Progenitor cell of endocrine pancreas (in vitro differentiated cells): ENCODE measurements at regions not wholly inside any gene's neighbourhood (a gene's known extent, or its start where the extent isn't known, plus 50 kb on each side); places are given as distances from the start of the nearest gene placed in this dataset.
A peak's percentile ranks its signal among the peaks of the same experiment; 100 is the strongest.

ENCODE experiments used
- DNase-seq: peaks from one replicate; pipeline ENCODE4 v3.0.0; 2021; ENCODE audit warnings: low spot score; ENCODE audit not compliant: unreplicated experiment
- H3K27ac Mint-ChIP-seq: 2 replicates; pipeline ENCODE4 v1.8.0; 2021; ENCODE audit warnings: mild to moderate bottlenecking, moderate library complexity, mixed read lengths
- H3K27me3 Mint-ChIP-seq: 2 replicates; pipeline ENCODE4 v1.8.0; 2021; ENCODE audit warnings: mixed read lengths
- H3K36me3 Mint-ChIP-seq: 2 replicates; pipeline ENCODE4 v1.8.0; 2022; ENCODE audit warnings: mixed read lengths; ENCODE audit not compliant: insufficient read depth
- H3K4me1 Mint-ChIP-seq: 2 replicates; pipeline ENCODE4 v1.8.0; 2021; ENCODE audit warnings: low read depth, mixed read lengths
- H3K4me3 Mint-ChIP-seq: 2 replicates; pipeline ENCODE4 v1.8.0; 2021; ENCODE audit warnings: low read depth, mild to moderate bottlenecking, moderate library complexity, mixed read lengths
- H3K9me3 Mint-ChIP-seq: 2 replicates; pipeline ENCODE4 v1.8.0; 2021; ENCODE audit warnings: low read depth, mixed read lengths
- TF ChIP-seq, protein P1 (sequence below): fragments of 200-600 bp; sonication (generic); IDR thresholded peaks from one replicate; pipeline ENCODE4 v1.5.0; 2021; ENCODE audit warnings: antibody characterized with exemption, mild to moderate bottlenecking; ENCODE audit not compliant: unreplicated experiment

DNA sequence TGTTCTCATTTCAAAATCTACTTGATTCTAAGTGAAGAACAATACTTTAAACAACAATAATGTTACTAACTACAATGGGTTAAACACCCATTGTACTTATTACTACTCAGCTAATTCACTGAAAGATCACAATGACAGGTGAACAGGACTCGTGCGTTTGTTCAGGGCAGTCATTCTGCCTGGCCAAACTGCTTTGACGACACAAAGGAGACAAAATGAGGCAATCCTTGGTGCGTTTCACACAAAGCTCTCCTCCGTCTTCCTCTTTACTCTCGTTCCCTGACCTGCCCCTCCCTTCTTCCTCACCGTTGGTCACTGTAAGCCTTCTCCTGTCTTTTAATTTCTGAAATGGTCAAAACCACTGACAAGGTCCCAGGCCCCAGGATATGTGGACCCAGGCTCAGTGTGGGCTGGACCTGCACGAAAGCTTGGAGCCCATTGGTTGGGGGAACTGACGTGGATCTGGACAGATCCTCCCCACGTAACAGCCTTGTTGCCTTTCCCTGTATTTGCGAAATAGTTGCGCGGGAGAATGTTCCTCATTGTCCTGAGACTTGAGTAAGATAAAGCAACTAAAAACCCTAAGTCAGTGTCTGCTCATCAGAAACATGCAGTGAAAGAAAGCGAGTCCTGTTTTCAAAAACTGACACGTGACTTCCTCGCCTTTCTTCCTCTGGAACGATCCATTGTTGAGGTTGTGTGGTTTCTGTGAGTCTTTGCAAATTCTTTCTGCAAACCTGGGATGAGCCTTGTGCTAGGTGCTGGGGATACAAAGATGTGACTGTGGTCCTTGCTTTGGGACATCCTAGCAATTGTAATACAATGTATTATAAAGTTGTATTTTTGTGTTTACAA, 147.1 kb upstream of the RGMA start:
- TF ChIP-seq, protein P1, sequence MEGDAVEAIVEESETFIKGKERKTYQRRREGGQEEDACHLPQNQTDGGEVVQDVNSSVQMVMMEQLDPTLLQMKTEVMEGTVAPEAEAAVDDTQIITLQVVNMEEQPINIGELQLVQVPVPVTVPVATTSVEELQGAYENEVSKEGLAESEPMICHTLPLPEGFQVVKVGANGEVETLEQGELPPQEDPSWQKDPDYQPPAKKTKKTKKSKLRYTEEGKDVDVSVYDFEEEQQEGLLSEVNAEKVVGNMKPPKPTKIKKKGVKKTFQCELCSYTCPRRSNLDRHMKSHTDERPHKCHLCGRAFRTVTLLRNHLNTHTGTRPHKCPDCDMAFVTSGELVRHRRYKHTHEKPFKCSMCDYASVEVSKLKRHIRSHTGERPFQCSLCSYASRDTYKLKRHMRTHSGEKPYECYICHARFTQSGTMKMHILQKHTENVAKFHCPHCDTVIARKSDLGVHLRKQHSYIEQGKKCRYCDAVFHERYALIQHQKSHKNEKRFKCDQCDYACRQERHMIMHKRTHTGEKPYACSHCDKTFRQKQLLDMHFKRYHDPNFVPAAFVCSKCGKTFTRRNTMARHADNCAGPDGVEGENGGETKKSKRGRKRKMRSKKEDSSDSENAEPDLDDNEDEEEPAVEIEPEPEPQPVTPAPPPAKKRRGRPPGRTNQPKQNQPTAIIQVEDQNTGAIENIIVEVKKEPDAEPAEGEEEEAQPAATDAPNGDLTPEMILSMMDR = no peak
- Mint-ChIP-seq H3K36me3 (no peaks in the 10 kb centered on the region), H3K27ac (peak overlapping the region; percentile 68), H3K4me3 (peak overlapping the region; percentile 55), H3K4me1 (peaks cover 6% of the 10 kb centered on the region), H3K9me3 (peaks cover 3% of the 10 kb centered on the region), H3K27me3 (peaks cover 41% of the 10 kb centered on the region)
- DNase-seq = no peak

DNA sequence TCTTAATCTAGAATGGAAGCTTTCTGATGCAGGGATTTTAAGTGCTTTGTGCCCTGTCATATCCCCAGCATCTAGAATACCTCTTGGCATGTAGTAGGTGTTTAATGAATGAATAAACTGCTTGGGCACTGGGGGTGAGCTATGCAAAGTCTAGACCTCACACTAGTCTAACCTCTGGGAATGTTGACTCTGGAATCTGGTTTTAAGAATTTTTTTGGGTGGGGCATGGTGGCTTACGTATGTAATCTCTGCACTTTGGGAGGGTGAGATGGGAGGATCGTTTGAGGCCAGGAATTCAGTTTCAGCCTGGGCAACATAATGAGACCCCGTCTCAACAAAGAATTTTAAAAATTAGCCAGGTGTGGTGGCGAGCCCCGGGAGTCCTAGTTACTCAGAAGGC, 146.3 kb upstream of the RGMA start:
- Mint-ChIP-seq H3K27me3 (peaks cover 46% of the 10 kb centered on the region), H3K4me3 (no peak overlapping the region), H3K27ac (no peak overlapping the region), H3K36me3 (no peaks in the 10 kb centered on the region), H3K9me3 (peaks cover 3% of the 10 kb centered on the region), H3K4me1 (peaks cover 6% of the 10 kb centered on the region)
- TF ChIP-seq, protein P1 = no peak
- DNase-seq = no peak

DNA sequence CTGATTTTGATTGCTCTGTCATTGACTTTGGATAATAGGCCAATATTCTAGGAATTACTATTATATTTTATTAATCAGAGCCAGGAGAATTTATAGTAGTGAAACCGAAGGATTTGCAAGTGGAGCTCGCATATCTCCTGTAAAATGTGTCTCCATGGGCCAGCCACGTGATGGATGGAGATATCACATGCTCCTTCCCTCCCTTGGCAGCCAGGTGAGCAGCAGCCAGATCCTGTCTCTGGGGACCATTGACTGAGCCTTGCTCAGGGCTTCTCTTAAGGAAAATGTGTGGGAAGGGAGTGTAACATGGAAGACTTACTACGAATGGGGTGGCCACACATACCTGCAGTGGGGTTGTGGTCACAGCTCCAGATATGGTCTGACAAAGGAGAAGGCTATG, 144.7 kb upstream of the RGMA start:
- H3K9me3 Mint-ChIP-seq = peaks cover 6% of the 10 kb centered on the region
- H3K27ac Mint-ChIP-seq = no peak overlapping the region
- H3K4me1 Mint-ChIP-seq = peaks cover 6% of the 10 kb centered on the region
- no peak for DNase-seq
- no peak overlapping the region for H3K4me3 Mint-ChIP-seq
- H3K27me3 Mint-ChIP-seq = peaks cover 39% of the 10 kb centered on the region
- TF ChIP-seq, protein P1 = no peak
- no peaks in the 10 kb centered on the region for H3K36me3 Mint-ChIP-seq

DNA sequence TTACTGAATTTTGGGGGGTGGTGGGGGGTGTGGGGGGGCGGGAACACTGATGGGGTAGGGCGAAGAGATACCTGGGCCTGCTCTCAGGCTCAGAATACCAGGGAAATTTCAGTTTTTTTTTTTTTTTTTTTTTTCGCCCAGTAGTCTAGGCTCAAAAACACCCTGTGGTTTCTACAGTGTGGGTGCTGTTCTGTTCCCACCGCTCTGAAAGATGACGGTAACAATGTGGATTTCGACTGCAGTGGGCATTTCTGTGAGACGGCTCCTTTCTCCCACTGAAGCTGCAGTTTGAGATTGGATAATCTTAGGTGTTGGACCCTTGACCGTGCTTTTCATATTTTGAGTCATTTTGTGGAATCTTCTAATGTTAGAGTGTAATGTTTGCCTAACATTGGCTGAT, 143.8 kb upstream of the RGMA start:
- no peak overlapping the region for H3K4me3 Mint-ChIP-seq
- peaks cover 3% of the 10 kb centered on the region for H3K9me3 Mint-ChIP-seq
- H3K4me1 Mint-ChIP-seq = peaks cover 6% of the 10 kb centered on the region
- no peak overlapping the region for H3K27ac Mint-ChIP-seq
- peaks cover 30% of the 10 kb centered on the region for H3K27me3 Mint-ChIP-seq
- TF ChIP-seq, protein P1 = no peak
- no peak for DNase-seq
- no peaks in the 10 kb centered on the region for H3K36me3 Mint-ChIP-seq

DNA sequence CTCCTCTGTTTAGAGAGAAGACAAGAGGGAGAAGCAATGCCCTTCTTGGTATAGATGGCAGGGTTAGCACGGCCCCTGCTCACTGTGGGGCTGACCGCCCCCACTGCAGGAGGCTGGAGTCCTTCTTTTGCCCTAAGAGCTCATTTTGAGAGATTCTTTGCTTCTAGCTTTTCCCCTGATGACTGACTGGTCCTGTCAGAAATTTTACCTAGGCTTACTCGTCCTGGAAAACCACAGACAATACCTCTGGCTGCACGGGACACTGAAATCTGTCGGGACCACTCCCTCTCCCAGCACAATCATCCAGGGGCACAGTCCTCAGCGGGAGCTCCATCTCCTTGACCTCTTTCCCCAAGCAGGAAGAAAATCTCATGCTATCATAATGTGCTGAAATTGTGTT, 143.0 kb upstream of the RGMA start:
- TF ChIP-seq, protein P1 = no peak
- Mint-ChIP-seq H3K27me3 (peaks cover 27% of the 10 kb centered on the region), H3K27ac (no peak overlapping the region), H3K4me3 (no peak overlapping the region), H3K9me3 (peaks cover 3% of the 10 kb centered on the region), H3K4me1 (peaks cover 6% of the 10 kb centered on the region), H3K36me3 (no peaks in the 10 kb centered on the region)
- no peak for DNase-seq
